ENCODE measurements at regions not wholly inside any gene's neighbourhood (a gene's known extent, or its start where the extent isn't known, plus 50 kb on each side); places are given as distances from the start of the nearest gene placed in this dataset.

DNA sequence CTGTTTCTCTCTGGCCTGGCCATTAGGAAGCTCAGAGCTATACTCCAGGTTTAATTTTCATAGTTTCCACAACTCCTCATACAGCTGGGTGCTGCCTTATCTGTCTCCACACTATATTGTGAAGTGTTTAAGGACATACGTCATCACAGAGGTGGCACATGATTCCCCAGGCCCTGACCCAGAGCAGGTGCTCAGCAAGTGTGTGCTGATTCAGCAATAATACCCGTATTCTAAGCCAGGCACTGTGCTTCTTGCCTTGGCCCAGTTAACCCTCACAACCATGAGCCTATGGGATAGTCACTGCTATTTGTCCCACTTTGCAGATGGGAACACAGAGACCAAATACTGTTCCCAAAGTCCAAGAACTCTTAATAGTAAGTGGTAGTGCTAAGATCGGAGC, 93.5 kb upstream of the SMIM23 start:
- ChIA-PET POLR2A (ENCODE audit: unreplicated experiment) (no interaction called here), CTCF (no interaction called here)
- no peak overlapping the region for H3K14ac ChIP-seq (replicated peaks; ENCODE audit: low read depth, low read length)
- H2AFZ ChIP-seq (replicated peaks; ENCODE audit: low read length, poor library complexity): no peak overlapping the region
- no peak overlapping the region for H2BK5ac ChIP-seq (ENCODE audit: low read depth, low read length, poor library complexity, severe bottlenecking)
- WGBS, 2 experiments (ENCODE audit: extremely low coverage in 2 of 2, insufficient read length in 1 of 2): 57% methylated on average over 1 of the region's 3 CpGs; no CpG with 5 or more reads in 1 of the 2 experiments
- H3K4me2 ChIP-seq (ENCODE audit: low read depth, low read length): no peak overlapping the region
- H3K9me3 ChIP-seq (ENCODE audit: control insufficient read depth, insufficient read depth, low read length): no peaks in the 10 kb centered on the region
- H4K5ac ChIP-seq (ENCODE audit: low read depth, low read length): no peak overlapping the region
- H3K18ac ChIP-seq (ENCODE audit: low read depth, low read length): no peak overlapping the region
- H2AK5ac ChIP-seq (ENCODE audit: low read depth, low read length): no peak overlapping the region
- intact Hi-C loops (cut with micrococcal nuclease): no loop called here
- DNase-seq (no peak), ATAC-seq (ENCODE audit: low read depth) (no peak)
- dilution Hi-C loops (cut with HindIII; ENCODE audit: low sequenced_read_pairs, unreplicated experiment): no loop called here
- in situ Hi-C loops (cut with MboI; ENCODE audit: low sequenced_read_pairs): no loop called here
- no peak overlapping the region for H4K91ac ChIP-seq (ENCODE audit: insufficient read depth, low read depth, low read length)
- H2AK9ac ChIP-seq (replicated peaks; ENCODE audit: low read depth, low read length, poor library complexity): no peak overlapping the region
- no peak overlapping the region for H3K56ac ChIP-seq (ENCODE audit: extremely low read depth, insufficient read depth, low read length)
- no TSS peak for BruUV-seq (replicated peaks)
- H3K27me3 ChIP-seq (ENCODE audit: control insufficient read depth, insufficient read depth, low read length): peaks cover 21% of the 10 kb centered on the region
- H3K4me3 ChIP-seq (ENCODE audit: insufficient read depth, low read depth, low read length): no peak overlapping the region
- TF ChIP-seq RAD21 (IDR thresholded peaks at IDR 0.05; ENCODE audit: low read length) (no peak), MAFK (IDR thresholded peaks at IDR 0.05; ENCODE audit: low read depth, low read length) (peak; percentile 89)
- no peak overlapping the region for H2BK20ac ChIP-seq (ENCODE audit: low read depth, low read length)
- H3K27ac ChIP-seq (ENCODE audit: insufficient read depth, low read length): no peak overlapping the region
- H2BK15ac ChIP-seq (ENCODE audit: low read depth, low read length): no peak overlapping the region
- no peaks in the 10 kb centered on the region for H3K36me3 ChIP-seq (ENCODE audit: control insufficient read depth, insufficient read depth, low read length)
- H3K79me1 ChIP-seq (ENCODE audit: low read depth in 1 of 2, low read length in 2 of 2): no peaks in the 10 kb centered on the region
- H3K9me1 ChIP-seq (ENCODE audit: insufficient read depth, low read length): no peaks in the 10 kb centered on the region
- no peak overlapping the region for H2BK120ac ChIP-seq (ENCODE audit: low read depth, low read length)
- no peak overlapping the region for H3K4ac ChIP-seq (ENCODE audit: low read depth, low read length)
- H3K9ac ChIP-seq (ENCODE audit: low read depth, low read length): no peak overlapping the region
- H4K20me1 ChIP-seq (ENCODE audit: insufficient read depth, low read length): no peaks in the 10 kb centered on the region
- H3K4me1 ChIP-seq (ENCODE audit: control insufficient read depth, insufficient read depth, low read length): no peaks in the 10 kb centered on the region
- H3K23ac ChIP-seq (ENCODE audit: low read depth, low read length): no peak overlapping the region
- H4K8ac ChIP-seq (ENCODE audit: low read depth in 2 of 2, low read length in 2 of 2): no peak overlapping the region
